ENCODE measurements at regions not wholly inside any gene's neighbourhood (a gene's known extent, or its start where the extent isn't known, plus 50 kb on each side); places are given as distances from the start of the nearest gene placed in this dataset.

DNA sequence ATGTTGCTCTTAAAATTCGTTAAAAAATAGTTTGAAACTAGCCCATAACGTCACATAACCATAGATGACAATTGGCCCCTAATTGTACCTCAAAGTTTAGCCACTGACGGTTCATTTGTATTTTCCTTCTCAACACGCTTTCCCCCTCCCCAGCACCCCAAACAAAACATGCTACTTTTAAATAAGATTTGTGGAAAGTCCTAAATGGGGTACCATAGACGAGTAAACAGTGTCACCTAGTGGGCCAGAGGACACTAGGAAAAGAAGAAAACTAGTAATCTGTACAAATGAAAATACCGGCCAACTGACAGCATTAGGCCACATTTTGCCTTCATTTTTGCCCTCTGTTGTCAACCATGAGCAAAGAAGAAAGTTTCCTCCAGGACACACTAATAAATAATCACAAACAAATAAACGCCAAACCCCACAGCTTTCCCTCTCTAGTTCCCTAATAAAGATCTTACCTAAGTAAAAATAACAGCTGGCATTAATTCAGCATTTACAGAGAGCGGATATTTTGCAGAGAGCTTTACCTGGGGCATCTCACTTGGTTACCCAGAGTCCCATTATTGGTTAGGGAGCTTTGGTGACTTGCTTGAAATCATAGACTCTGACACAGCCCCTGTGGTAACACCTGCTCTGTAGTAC is 175.1 kb upstream of the ATP11B start:
- ChIA-PET POLR2A (ENCODE audit: unreplicated experiment) (no interaction called here), CTCF (interaction anchor here (0.6 kb wide), 1 partner anchor 657 kb away, joined by 3 read pairs; no protein-coding TSS in a partner anchor)
- DNase-seq, result no peak

More for the DNA sequence above, 175.1 kb upstream of the ATP11B start:
- Histone ChIP-seq H3K14ac (replicated peaks; ENCODE audit: low read depth, low read length) (no peak overlapping the region), H3K79me1 (ENCODE audit: low read depth in 1 of 2, low read length in 2 of 2) (no peaks in the 10 kb centered on the region), H2BK120ac (ENCODE audit: low read depth, low read length) (no peak overlapping the region), H3K18ac (ENCODE audit: low read depth, low read length) (no peak overlapping the region), H4K5ac (ENCODE audit: low read depth, low read length) (no peak overlapping the region), H2AK9ac (replicated peaks; ENCODE audit: low read depth, low read length, poor library complexity) (no peak overlapping the region), H2BK20ac (ENCODE audit: low read depth, low read length) (no peak overlapping the region), H3K27ac (ENCODE audit: insufficient read depth, low read length) (no peak overlapping the region), H3K9me3 (ENCODE audit: control insufficient read depth, insufficient read depth, low read length) (peaks cover 2% of the 10 kb centered on the region; the same call in 1 of the 2 replicates), H3K4me2 (ENCODE audit: low read depth, low read length) (no peak overlapping the region), H2BK15ac (ENCODE audit: low read depth, low read length) (no peak overlapping the region), H3K56ac (ENCODE audit: extremely low read depth, insufficient read depth, low read length) (no peak overlapping the region), H4K20me1 (ENCODE audit: insufficient read depth, low read length) (no peaks in the 10 kb centered on the region), H3K27me3 (ENCODE audit: control insufficient read depth, insufficient read depth, low read length) (no peaks in the 10 kb centered on the region), H3K4ac (ENCODE audit: low read depth, low read length) (no peak overlapping the region), H3K9ac (ENCODE audit: low read depth, low read length) (no peak overlapping the region), H3K9me1 (ENCODE audit: insufficient read depth, low read length) (no peaks in the 10 kb centered on the region), H4K8ac (ENCODE audit: low read depth in 2 of 2, low read length in 2 of 2) (no peak overlapping the region), H3K4me1 (ENCODE audit: control insufficient read depth, insufficient read depth, low read length) (no peaks in the 10 kb centered on the region), H3K23ac (ENCODE audit: low read depth, low read length) (no peak overlapping the region), H3K36me3 (ENCODE audit: control insufficient read depth, insufficient read depth, low read length) (no peaks in the 10 kb centered on the region), H3K4me3 (ENCODE audit: insufficient read depth, low read depth, low read length) (no peak overlapping the region), H2AK5ac (ENCODE audit: low read depth, low read length) (no peak overlapping the region), H2AFZ (replicated peaks; ENCODE audit: low read length, poor library complexity) (no peak overlapping the region), H4K91ac (ENCODE audit: insufficient read depth, low read depth, low read length) (no peak overlapping the region), H2BK5ac (ENCODE audit: low read depth, low read length, poor library complexity, severe bottlenecking) (no peak overlapping the region)
- TF ChIP-seq, protein P1, sequence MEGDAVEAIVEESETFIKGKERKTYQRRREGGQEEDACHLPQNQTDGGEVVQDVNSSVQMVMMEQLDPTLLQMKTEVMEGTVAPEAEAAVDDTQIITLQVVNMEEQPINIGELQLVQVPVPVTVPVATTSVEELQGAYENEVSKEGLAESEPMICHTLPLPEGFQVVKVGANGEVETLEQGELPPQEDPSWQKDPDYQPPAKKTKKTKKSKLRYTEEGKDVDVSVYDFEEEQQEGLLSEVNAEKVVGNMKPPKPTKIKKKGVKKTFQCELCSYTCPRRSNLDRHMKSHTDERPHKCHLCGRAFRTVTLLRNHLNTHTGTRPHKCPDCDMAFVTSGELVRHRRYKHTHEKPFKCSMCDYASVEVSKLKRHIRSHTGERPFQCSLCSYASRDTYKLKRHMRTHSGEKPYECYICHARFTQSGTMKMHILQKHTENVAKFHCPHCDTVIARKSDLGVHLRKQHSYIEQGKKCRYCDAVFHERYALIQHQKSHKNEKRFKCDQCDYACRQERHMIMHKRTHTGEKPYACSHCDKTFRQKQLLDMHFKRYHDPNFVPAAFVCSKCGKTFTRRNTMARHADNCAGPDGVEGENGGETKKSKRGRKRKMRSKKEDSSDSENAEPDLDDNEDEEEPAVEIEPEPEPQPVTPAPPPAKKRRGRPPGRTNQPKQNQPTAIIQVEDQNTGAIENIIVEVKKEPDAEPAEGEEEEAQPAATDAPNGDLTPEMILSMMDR (conservative IDR thresholded peaks at IDR 0.05; ENCODE audit: low read depth, low read length), result 0 out of 2 replicates have a peak, but pooled peaks have one; percentile 12
- no peak for TF ChIP-seq MAFK (IDR thresholded peaks at IDR 0.05; ENCODE audit: low read depth, low read length)
- TF ChIP-seq POLR2A (IDR thresholded peaks at IDR 0.05; ENCODE audit: low read depth, low read length), result no peak
- no peak for TF ChIP-seq CHD1 (IDR thresholded peaks at IDR 0.05; ENCODE audit: low read depth, low read length)
- peak; percentile 24; the same call in 1 of the 2 replicates for TF ChIP-seq RAD21 (IDR thresholded peaks at IDR 0.05; ENCODE audit: low read length)
- TF ChIP-seq RCOR1 (IDR thresholded peaks at IDR 0.05; ENCODE audit: insufficient replicate concordance, low read length), result no peak
- TF ChIP-seq SMC3 (IDR thresholded peaks at IDR 0.05; ENCODE audit: low read depth, low read length), result no peak
- no TSS peak for BruUV-seq (replicated peaks)
- no peak for ATAC-seq (ENCODE audit: low read depth)
- dilution Hi-C loops (cut with HindIII; ENCODE audit: low sequenced_read_pairs, unreplicated experiment), result no loop called here
- in situ Hi-C loops (cut with MboI; ENCODE audit: low sequenced_read_pairs), result no loop called here
- intact Hi-C loops (cut with micrococcal nuclease), result no loop called here
- no CpG with 5 or more reads among the region's 8 CpGs for WGBS, 2 experiments (ENCODE audit: extremely low coverage in 2 of 2, insufficient read length in 1 of 2)
